8988T (cell line): ENCODE measurements at regions not wholly inside any gene's neighbourhood (a gene's known extent, or its start where the extent isn't known, plus 50 kb on each side); places are given as distances from the start of the nearest gene placed in this dataset.
"Not testable (repeated sequence)": the region's sequence is repeated elsewhere in the genome, so short reads cannot be mapped to it uniquely, and the experiment has no call there.

Experiments
- DNase-seq: peaks from one replicate; pipeline ENCODE4 v3.0.0; 2011

- DNase-seq = no peak
Observed at GRCh38 chr1:47638240-47638639, 200.4 kb downstream of the FOXD2 start.

GRCh38 chr1:47638713-47639112 lies 200.9 kb downstream of the FOXD2 start:
- no peak for DNase-seq

GRCh38 chr1:47643306-47644211 lies 205.7 kb downstream of the FOXD2 start:
- DNase-seq = no peak

DNA sequence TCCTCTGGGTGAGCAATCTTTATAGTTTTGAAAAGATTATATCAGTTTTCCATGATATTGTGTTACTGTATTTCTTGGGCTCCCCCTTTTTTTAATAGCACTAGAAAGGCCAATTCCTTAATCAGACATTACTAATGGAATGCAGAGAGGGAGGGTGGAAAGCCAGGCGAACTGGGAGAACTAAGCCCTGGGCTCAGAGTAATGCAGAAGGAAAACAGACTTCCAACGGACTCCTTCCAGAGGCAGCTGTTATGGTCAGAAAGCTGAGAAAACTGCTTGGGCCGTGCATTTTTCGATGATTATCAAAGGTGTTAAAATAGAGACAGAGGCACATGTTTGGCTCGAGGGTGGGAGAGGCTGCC lies 206.3 kb downstream of the FOXD2 start:
- no peak for DNase-seq

DNA sequence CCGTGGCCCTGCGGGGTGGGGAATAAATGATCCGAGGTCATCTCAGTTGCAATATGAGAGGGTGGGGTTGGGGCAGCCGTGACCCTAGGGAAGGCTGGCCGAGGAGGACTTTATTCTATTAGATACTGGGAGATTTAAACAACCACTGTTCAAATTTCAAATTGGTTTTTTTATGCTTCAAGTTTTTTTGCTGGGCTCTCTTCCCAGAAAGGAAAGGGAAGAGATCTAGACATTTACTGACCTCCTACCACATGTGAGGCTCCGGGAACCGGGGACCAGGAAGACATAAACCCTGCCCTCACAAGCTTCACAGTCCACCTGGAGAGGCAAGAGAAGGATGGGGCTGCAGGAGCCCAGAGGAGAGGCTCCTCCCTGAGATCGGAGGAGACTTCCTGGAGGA lies 207.3 kb downstream of the FOXD2 start:
- no peak for DNase-seq

DNA sequence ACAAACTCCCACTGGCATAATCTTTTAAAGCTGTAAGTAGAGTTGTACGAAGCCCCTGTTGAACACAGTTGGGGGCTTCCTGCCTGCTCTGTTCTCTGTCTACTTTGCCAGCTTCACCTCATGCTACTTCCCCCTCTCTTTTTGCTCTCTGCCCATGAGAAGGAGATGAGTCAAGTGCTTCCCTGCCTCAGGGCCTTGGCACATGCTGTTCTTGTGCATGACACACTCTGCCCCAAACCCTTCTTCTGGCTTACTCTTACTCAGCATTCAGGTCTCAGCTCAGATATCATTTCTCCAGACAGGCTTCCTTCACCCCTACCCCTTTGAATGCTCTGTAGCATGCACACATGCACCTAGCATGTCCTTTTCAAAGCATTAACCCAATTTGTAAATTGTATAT lies 208.8 kb downstream of the FOXD2 start:
- no peak for DNase-seq

GRCh38 chr1:47647327-47647845 lies 209.5 kb downstream of the FOXD2 start:
- DNase-seq = no peak

- peak; percentile 47 for DNase-seq
Observed at GRCh38 chr1:47650205-47650604, 212.4 kb downstream of the FOXD2 start.

DNA sequence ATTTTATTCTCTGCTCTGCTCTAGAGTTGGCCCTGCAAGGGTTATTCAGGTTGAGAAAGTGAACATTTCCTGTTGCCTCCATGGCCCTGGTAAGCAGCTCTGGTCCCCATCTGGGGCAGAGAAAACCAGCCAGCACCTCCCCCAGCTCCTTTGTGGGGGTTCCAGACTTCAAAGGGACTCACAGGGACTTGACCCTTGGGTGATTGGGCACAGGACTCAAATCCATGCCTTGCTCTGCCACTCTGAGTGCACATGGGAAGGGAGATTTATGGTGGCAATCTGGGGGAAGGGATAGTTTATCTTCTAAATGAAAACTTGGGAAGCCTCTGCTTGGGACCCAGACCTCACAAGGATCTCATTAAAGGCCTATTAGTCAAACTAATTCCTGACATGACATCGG lies 212.8 kb downstream of the FOXD2 start:
- DNase-seq = no peak

GRCh38 chr1:47651311-47652089 lies 213.7 kb downstream of the FOXD2 start:
- no peak for DNase-seq

DNA sequence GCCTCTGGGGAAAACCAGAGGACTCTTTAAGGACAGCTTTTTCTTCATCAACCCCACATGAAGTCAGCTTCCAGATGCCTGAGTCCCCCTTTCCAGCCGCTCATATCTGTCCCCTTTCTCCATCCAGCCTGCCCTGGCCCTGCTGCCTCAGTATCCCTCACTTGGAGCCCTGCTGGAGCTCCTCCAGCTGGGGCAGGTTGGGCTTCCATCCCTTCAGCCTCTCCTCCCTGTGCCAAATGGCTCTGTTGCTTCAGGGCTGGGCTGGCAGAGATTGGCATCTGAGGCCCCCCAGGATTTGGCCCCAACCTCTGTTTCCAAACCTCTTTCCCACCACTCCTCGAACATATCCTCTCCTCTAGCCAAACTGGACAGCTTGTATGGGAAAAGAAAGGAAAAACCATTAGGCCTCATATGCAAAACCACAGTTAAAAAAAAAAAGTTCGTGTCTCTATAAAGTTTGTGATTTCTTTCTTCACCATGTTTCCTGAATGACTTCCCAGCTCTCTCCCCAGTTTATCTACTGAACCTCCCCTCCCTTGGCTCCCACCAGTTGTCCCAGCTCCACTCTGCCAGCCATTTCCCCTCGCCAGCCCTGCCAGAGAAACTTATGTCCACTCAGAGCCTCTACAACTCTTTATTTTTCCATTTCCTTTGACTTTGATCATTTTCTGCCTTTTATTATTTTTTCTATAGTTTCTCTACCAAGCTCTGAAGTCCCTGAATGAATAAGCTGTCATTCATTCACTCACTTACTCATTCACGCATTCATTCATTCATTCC lies 217.9 kb downstream of the FOXD2 start:
- no peak for DNase-seq

- DNase-seq = no peak
Observed at GRCh38 chr1:47656719-47657685, 219.2 kb downstream of the FOXD2 start.

- no peak for DNase-seq
Observed at GRCh38 chr1:47658161-47658920, 220.5 kb downstream of the FOXD2 start.

DNA sequence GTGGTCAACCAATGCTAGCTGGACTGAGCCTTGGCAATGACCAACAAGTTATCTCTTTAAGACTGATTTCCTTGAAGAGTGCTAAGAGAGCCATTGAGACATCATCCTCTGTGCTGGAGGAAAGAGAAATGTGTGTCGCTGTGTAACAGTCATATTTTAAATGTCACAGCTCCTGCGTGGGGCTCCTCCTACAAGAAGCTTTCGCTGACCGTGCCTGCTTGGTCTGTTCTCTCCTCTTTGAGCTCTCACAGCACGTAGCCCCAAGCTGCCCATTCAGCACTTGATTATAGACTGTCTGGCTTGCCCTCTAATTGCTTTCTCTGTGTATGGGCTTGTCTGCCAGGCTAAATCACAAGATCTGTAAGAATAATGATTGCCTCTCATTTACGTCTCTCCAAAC lies 221.3 kb downstream of the FOXD2 start:
- DNase-seq = no peak

DNA sequence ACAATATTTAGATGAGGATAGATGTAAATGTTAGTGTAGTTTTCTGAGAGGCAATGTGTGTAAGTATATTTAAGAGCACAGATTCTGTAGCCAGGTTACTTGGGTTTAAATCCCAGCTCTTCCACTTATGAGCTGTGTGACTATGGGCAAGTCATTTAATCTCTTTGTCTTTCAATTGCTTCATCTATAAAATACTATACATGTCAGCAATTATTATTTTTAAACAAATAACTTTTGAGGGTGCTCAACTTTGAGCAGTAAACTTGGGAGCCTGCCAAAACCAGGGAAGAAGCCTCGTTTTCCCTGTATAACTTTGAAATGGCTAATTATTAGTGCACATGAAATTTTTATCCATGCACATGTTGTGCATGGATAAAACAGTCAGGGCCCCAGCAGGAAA lies 222.8 kb downstream of the FOXD2 start:
- DNase-seq = no peak

- no peak for DNase-seq
Observed at GRCh38 chr1:47661040-47661439, 223.2 kb downstream of the FOXD2 start.

- no peak for DNase-seq
Observed at GRCh38 chr1:47662068-47662467, 224.2 kb downstream of the FOXD2 start.

DNA sequence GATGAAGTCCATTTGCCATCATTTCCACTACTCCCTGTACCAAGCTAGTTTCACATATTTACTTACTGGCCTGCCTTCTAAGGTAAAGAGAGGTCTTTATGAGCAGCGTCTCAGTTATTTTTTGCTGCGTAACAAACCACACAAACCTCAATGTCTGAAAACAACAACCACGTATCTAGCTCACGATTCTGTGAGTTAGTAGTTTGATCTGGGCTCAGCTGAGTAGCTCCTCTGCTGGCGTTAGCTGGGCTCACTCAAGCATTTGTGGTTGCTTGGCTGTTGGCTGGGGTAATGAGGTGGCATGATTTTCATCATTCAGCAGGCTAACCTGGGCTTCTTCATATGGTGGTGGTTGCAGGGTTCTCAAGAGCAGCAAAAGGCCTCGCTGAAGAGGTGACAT lies 225.4 kb downstream of the FOXD2 start:
- no peak for DNase-seq

GRCh38 chr1:47664356-47664755 lies 226.5 kb downstream of the FOXD2 start:
- no peak for DNase-seq

DNA sequence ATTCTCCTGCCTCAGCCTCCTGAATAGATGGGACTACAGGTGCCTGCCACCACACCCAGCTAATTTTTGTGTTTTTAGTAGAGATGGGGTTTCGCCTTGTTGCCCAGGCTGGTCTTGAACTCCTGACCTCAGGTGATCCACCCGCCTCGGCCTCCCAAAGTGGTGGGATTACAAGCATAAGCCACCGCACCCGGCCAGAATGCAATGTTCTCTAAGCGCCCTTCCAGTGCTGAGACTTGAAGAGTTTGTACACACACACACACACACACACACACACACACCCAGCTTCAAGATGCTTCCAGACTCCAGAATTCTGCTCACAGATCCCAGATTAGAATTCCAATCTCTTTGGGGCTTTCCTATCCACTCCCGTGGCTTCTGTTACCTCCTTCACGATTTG lies 227.1 kb downstream of the FOXD2 start:
- not testable (repeated sequence) for DNase-seq

- no peak for DNase-seq
Observed at GRCh38 chr1:47669081-47669585, 231.3 kb downstream of the FOXD2 start.
